ENCODE measurements at regions not wholly inside any gene's neighbourhood (a gene's known extent, or its start where the extent isn't known, plus 50 kb on each side); places are given as distances from the start of the nearest gene placed in this dataset.

DNA sequence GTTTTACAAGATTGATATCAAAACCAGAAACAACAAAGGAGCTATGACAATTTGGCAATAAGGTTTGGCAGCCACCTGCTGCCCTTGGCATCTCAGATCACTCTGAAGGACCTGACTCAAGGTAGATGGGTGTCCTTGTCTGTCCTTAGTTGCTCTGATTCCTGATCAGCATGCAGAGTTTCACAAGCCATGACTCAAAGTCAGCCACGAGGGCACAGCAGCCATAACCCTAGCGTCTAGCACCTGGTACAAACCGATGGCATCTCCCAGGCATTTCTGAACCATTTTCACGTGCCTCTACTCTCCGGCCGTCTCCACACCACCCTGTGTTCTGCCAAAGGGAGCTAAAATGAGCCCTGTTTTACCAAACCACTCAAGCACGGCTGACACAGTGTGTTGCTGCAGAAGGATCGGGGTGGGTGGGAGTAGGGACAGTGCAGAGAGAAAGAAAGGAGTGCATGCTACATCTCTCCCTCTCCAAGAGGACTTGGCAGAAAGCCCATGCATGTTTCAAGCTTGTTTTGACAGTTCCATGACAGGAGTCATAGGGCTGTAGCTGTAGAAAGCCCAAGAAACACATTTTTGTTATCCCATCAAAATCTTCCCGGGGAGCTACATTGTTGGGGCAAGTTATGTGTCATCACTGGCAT, 297.3 kb downstream of the ABCC12 start:
- TF ChIP-seq CTCF (IDR thresholded peaks at IDR 0.05; ENCODE audit: control extremely low read depth in 1 of 3, insufficient read depth in 1 of 3, low read depth in 1 of 3, low read length in 3 of 3) (no peak), BRCA1 (IDR thresholded peaks at IDR 0.05; ENCODE audit: low read depth, low read length) (no peak), SP1 (IDR thresholded peaks at IDR 0.05; ENCODE audit: low read depth, low read length) (no peak), POLR2A (IDR thresholded peaks at IDR 0.05; ENCODE audit: control extremely low read depth in 1 of 2, low read depth in 2 of 2, low read length in 2 of 2) (no peak), HDAC6 (IDR thresholded peaks at IDR 0.05; ENCODE audit: low read depth, low read length) (no peak), JUND (IDR thresholded peaks at IDR 0.05; ENCODE audit: low read length) (no peak), MAX (IDR thresholded peaks at IDR 0.05) (no peak), SIX5 (IDR thresholded peaks at IDR 0.05; ENCODE audit: low read depth, low read length) (no peak), YY1 (IDR thresholded peaks at IDR 0.05; ENCODE audit: low read depth, low read length) (no peak), CHD1 (IDR thresholded peaks at IDR 0.05; ENCODE audit: low read depth, low read length) (no peak), TAF7 (optimal IDR thresholded peaks at IDR 0.05; ENCODE audit: borderline replicate concordance, low read depth, low read length) (no peak), POLR2AphosphoS5 (IDR thresholded peaks at IDR 0.05; ENCODE audit: low read depth, low read length) (no peak)
- TF ChIP-seq, protein P1, sequence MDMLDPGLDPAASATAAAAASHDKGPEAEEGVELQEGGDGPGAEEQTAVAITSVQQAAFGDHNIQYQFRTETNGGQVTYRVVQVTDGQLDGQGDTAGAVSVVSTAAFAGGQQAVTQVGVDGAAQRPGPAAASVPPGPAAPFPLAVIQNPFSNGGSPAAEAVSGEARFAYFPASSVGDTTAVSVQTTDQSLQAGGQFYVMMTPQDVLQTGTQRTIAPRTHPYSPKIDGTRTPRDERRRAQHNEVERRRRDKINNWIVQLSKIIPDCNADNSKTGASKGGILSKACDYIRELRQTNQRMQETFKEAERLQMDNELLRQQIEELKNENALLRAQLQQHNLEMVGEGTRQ (IDR thresholded peaks at IDR 0.05; ENCODE audit: low read length): no peak
